Posterior vena cava (tissue), 2 donors: ENCODE measurements at regions not wholly inside any gene's neighbourhood (a gene's known extent, or its start where the extent isn't known, plus 50 kb on each side); places are given as distances from the start of the nearest gene placed in this dataset.
"Not testable (repeated sequence)": the region's sequence is repeated elsewhere in the genome, so short reads cannot be mapped to it uniquely, and the experiment has no call there.

Experiments used
- DNase-seq: peaks from one replicate; pipeline ENCODE4 v3.0.0-alpha.2; 2020; ENCODE audit warnings: low spot score
- intact Hi-C, 2 donors: fragments of 100-400 bp; cut with DNase I; formaldehyde crosslinking; loops; one replicate each; pipeline versions ENCODE4 v1.14.1 to v1.14.2; 2022 to 2023
- donor health status: DM: yes; HTN: yes; CAD: no.
- donor health status: DM: yes; HTN: yes; CAD: no.

DNA sequence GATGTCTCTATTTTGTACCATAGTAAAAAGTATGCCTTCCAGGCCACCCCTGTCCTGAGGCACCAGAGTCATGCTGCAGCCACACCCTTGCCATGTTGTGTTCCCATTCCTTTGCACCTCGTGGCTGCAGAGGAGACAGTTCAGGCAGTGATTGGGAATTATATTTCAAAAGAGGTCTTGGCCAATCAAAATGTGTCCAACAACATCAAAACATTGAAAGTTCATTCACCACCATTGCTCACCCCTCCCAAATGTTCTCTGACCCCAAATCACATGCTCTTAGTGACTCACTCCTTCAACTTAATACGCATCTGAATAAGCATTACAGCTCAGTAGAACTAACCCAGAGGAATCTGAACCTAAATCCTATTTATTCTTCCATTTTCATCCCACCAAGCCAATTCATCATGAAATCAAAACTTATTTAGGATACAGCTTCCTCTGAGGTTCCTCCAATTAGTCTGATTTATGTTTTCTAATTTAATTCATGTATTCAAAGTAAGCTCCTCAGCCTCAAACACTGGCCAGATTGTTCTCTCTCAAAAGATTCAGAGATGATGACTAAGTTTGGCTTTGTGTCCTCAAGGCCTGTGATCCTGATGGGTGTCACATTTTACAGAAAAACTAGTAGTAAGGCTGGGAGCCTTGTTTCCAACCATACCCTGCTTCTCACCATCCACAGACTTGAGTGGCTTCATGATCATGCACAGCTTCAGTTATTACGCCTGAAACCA is 323.2 kb upstream of the INTU start:
- intact Hi-C loops = no loop called here
- no peak for DNase-seq

GRCh38 chr4:127311371-127311770 is 321.4 kb upstream of the INTU start:
- intact Hi-C loops = no loop called here
- no peak for DNase-seq

- intact Hi-C loops = no loop called here
- no peak for DNase-seq
These were observed 320.8 kb upstream of the INTU start for GRCh38 chr4:127311924-127312323.

GRCh38 chr4:127313767-127314166 is 319.0 kb upstream of the INTU start:
- intact Hi-C loops = no loop called here
- no peak for DNase-seq

- no peak for DNase-seq
- intact Hi-C loops = loop anchor here in 1 of 2 donors (10.0 kb wide), 1 partner anchor 1463 kb away; no protein-coding TSS in a partner anchor
These were observed 305.3 kb upstream of the INTU start for GRCh38 chr4:127327491-127327890.

DNA sequence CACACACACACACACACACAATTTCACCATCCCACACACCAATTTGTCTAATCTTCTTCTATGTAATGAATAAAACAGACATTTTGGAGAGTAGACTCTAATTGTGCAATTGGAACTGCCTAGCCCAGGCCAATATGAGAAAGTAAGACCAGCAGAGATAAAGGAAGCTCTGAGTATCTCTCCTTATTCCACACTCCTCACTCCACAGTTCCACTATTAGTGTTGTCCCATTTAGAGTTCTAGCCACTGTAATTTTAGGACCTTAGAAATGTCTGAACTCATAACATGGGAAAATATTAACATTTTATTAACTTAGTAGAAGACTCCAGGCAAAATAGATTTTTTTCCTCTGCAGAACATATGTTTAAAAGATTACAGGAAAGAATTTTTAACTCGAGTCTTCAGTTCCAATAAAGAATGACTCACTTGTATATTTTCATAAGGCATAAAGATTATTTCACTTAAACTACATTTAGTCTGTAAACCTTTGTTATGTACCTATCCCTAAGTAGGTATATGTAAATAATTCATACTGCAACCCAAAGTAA is 297.6 kb upstream of the INTU start:
- no peak for DNase-seq
- intact Hi-C loops = loop anchor here in 1 of 2 donors (5.0 kb wide), 1 partner anchor 502 kb away; no protein-coding TSS in a partner anchor

DNA sequence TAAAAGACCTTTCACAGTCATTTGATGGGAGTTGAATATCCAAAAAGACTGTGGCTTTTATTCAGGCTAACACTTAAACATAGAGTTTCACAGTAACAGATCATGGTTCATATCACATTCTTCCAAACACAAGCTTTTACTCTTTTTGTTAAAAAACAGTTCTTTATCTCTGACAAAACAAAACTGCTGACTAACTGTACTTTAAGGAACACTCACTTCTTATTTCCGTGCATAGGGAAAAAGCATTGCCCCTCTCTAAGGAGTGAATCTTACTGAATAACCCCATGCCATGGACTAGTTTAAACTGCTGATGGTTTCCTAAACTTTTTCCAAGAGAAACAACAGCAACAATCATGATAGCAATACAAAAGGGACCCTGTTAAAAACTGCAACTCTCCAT is 297.0 kb upstream of the INTU start:
- intact Hi-C loops = loop anchor here in 1 of 2 donors (5.0 kb wide), 1 partner anchor 502 kb away; no protein-coding TSS in a partner anchor
- no peak for DNase-seq

- intact Hi-C loops, DNase-seq: not testable (repeated sequence)
These were observed 289.6 kb upstream of the INTU start for GRCh38 chr4:127343123-127343522.

DNA sequence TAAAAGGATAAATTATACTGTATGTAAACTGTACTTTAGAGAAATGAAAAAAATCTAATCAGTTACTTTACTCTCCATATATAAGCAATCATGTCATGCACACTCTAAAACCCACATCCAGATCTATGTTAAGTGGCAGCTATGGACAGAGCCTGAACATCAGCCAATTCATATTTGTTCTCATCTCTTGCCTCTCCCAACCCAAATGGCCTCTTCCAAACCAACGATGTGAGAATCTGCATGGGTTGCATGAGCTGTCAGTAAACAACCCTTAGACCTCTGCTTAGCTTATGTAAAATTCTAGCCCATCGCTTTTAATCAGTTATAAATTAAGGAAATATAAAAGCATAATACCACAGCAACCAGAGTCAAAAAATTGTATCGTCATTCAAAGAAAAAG is 288.7 kb upstream of the INTU start:
- DNase-seq = no peak

GRCh38 chr4:127347936-127348335 is 284.8 kb upstream of the INTU start:
- intact Hi-C loops = no loop called here
- no peak for DNase-seq

More for the DNA sequence above, 288.7 kb upstream of the INTU start:
- intact Hi-C loops = no loop called here

- intact Hi-C loops = no loop called here
- DNase-seq = no peak
These were observed 280.3 kb upstream of the INTU start for GRCh38 chr4:127352220-127353113.

DNA sequence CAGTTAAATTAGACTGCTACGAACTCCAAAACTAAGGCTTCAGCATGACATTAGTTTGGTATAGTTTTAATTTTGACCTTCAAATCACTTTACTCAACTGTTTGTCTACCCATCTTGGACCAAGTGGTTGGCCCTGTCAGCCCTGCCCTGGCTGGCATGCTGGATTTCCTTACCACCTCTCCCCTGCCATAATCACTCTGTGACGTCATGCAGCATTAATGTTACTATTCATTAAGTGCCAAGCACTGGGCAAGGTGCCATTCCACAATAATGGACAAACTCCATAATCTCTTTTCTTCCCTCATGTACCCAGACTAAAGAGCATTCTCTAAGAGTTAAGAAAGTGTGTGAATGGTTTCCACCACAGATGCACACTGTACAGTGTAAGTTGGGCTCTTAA is 277.0 kb upstream of the INTU start:
- no peak for DNase-seq

DNA sequence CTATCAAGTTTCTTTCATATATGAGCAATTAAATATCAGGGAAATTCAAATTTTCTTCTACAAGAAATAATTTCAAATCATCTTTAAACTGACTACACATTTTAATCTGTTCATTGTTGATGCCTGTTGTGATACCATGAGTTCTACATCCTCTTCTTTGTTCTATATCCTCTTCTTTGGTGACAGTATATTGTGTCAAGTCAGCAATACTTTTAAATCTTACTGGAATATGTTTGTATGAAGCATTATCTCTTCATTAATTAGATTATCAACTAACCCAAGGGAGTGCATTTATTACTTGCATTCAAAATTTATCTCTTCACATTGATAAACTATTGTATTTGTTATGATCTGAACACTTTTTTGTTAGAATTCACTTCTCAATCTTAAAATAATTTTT is 275.0 kb upstream of the INTU start:
- DNase-seq = no peak
- intact Hi-C loops = no loop called here

More for the DNA sequence above, 277.0 kb upstream of the INTU start:
- intact Hi-C loops = loop anchor here in 1 of 2 donors (1.0 kb wide), 1 partner anchor 18 kb away; no protein-coding TSS in a partner anchor

DNA sequence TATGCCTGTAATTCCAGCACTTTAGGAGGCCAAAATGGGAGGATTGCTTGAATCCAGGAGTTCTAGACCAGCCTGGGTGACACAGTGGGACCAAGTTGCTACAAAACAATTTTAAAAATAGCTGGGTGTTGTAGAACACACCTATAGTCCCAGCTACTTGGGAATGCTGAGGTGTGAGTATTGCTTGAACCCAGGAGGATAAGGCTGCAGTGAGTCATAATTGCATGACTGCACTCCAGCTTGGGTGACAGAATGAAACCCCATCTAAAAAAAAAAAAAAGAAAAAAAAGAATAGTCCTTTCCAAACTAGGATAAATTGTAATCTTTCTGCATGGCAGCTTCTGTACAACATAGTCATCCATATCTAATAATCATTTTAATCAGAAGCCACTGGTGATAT is 270.1 kb upstream of the INTU start:
- DNase-seq = no peak
- intact Hi-C loops = no loop called here

DNA sequence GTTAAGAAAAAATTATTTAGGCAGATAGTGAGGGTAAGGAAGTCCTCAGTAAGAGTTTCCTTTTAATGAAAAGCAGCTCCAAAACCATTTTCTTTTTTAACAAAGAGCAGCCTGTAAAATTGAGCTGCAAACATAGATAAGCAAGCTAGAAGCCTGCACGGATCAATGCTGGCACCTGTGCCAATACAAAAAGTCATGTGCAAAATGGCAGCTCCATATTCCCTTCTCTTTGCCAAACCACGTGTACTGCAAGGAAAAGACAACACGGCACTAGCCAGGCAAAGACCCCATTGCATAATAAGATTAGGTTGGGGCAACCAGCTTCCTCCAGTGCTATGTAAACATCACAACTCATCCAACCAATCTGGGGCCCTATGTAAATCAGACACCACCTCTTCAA is 268.4 kb upstream of the INTU start:
- intact Hi-C loops = no loop called here
- no peak for DNase-seq

GRCh38 chr4:127364911-127365310 is 267.8 kb upstream of the INTU start:
- intact Hi-C loops = no loop called here
- DNase-seq = no peak

- no peak for DNase-seq
These were observed 262.2 kb upstream of the INTU start for GRCh38 chr4:127370604-127371003.

DNA sequence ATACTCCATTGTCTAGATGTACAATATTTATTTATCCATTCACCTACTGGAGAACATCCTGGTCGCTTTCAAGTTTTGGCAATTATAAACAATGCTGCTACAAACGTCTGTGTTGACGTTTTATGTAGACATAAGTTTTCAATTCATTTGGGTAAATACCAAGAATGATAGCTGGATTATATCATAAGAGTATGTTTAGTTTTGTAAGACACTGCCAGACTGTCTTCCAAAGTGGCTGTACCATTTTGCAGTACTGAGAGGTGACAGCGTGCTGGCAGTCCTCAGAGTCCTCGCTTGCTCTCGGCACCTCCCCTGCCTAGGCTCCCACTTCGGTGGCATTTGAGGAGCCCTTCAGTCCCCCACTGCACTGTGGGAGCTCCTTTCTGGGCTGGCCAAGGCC is 253.3 kb upstream of the INTU start:
- DNase-seq = no peak
- intact Hi-C loops = no loop called here

More at GRCh38 chr4:127370604-127371003, 262.2 kb upstream of the INTU start:
- intact Hi-C loops = no loop called here

DNA sequence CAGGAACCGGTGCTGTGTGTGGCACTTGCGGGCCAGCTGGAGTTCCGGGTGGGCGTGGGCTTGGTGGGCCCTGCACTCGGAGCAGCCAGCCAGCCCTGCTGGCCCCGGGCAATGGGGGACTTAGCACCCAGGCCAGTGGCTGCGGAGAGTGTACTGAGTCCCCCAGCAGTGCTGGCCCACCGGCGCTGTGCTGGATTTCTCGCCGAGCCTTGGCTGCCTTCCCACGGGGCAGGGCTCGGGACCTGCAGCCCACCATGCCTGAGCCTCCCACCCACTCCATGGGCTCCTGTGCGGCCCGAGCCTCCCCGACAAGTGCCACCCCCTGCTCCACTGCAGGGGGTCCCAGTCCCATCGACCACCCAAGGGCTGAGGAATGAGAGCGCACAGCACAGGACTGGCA is 252.8 kb upstream of the INTU start:
- intact Hi-C loops = not testable (repeated sequence)

GRCh38 chr4:127383666-127384065 is 249.1 kb upstream of the INTU start:
- no peak for DNase-seq
- intact Hi-C loops = no loop called here

More for the DNA sequence above, 252.8 kb upstream of the INTU start:
- DNase-seq = not testable (repeated sequence)
